Fibroblast of skin of abdomen (primary cell): ENCODE measurements at regions not wholly inside any gene's neighbourhood (a gene's known extent, or its start where the extent isn't known, plus 50 kb on each side); places are given as distances from the start of the nearest gene placed in this dataset.

Experiments used
- DNase-seq: peaks from one replicate; pipeline ENCODE4 v3.0.0-alpha.2; 2013

- no peak for DNase-seq
Measured at GRCh38 chr13:24083141-24083540, 77.4 kb upstream of the SPATA13 start.

DNA sequence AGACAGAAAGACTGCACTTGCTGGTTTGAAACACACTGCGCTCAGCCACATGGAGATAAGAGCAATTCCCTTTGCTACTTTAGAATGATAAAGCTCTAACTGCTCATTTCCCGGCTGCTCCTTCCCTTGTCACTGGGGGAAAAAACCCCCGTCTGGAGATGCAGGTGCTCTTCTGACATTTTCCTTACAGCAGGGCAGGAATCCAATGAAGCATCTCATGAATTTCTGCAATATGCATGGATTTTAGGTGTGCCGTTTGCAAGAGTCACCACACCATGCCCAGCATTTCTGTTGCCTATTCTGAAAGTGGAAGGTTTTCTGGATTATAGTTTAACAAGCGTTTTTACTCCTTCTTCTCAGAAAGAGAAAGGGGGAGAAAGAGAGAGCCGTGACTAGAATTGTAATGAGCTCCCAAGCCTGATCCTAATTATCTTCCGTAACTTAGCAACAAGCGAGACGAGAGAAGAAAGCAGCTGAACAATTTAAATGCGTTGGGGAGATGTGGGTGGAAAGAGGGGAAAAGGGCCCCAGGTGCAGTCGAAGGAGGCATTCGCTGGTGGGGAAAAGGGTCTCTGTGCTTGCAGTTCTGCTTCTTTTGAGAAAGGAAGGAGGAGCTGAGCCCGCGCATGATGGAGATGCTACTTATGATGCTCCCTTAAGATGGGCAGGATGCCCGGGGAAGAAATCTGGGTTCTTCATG, 76.6 kb upstream of the SPATA13 start:
- DNase-seq = no peak

DNA sequence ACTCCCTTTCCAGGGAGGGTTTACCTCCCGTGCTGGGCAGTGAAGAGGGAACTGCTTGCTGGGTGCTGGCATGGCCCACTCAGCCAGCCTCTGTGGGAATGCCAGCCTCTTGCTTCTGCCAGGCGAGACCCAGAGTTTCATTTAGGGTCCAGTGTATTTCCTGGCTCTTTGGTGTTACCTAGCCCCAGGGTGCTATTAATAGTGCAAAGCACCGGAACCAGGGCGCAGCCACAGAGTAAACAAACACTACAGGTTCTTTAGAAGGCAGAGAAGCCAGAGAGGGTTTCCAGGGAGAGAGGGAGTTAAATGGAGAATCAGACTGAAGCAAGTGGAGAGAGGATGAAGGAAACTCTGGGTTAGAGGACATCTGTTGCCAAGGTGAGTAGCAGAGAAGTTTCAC, 74.9 kb upstream of the SPATA13 start:
- DNase-seq = no peak

GRCh38 chr13:24086642-24087041, 73.9 kb upstream of the SPATA13 start:
- no peak for DNase-seq

DNA sequence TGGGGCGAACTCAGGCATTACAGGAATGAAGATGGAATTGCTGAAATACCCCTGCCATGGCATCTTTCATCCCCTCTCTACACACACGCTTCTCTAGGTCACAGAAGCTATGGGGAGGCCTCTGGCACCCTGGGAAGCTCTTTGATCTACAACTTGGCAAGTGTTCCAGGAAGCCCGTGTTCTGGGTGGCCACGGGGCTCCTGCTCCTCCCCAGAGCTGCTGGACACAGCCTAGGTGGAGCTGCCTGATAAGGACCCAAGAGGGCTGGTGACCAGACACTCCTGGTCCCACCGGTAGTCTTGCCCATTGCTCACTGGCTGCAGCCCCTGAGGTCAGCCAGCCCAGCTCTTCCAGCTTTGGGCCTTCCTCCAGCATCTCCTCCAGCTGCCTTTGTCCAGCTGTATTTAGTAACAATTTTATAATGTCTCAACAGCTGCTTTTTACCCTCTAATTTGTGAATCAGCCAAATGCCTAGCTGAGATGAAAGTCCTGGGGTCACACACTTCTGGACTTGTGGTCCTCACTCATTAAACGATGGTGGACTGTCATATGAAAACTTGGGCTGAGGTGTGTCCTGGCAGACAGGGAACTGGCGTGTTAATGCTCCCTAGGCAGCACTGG, 72.8 kb upstream of the SPATA13 start:
- no peak for DNase-seq

- DNase-seq = no peak
Measured at GRCh38 chr13:24090049-24090448, 70.5 kb upstream of the SPATA13 start.

DNA sequence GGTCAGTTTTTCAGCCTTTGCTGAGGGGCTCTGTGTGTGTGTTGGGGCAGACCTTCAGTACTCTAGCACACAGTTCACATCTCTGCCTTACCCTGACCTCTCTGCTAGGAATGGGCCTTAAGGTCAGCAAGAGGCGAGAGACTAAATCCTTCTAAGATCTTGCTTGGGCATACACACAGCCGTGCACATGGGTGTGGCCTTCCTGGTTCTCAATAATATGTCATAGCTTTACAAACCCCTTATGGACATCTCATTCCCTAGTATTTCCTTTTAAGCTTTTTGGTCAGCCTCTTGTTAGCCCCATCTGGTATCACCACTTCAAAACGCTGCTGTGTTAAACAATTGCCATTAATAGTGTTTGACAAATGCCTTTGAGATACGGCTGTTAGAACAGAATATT, 69.4 kb upstream of the SPATA13 start:
- no peak for DNase-seq

- no peak for DNase-seq
Measured at GRCh38 chr13:24092108-24092507, 68.4 kb upstream of the SPATA13 start.

GRCh38 chr13:24093047-24093446, 67.5 kb upstream of the SPATA13 start:
- no peak for DNase-seq

GRCh38 chr13:24096659-24097058, 63.9 kb upstream of the SPATA13 start:
- DNase-seq = no peak

GRCh38 chr13:24097064-24097463, 63.5 kb upstream of the SPATA13 start:
- DNase-seq = peak; percentile 64

- no peak for DNase-seq
Measured at GRCh38 chr13:24097667-24098066, 62.9 kb upstream of the SPATA13 start.

- DNase-seq = no peak
Measured at GRCh38 chr13:24099490-24099889, 61.0 kb upstream of the SPATA13 start.

DNA sequence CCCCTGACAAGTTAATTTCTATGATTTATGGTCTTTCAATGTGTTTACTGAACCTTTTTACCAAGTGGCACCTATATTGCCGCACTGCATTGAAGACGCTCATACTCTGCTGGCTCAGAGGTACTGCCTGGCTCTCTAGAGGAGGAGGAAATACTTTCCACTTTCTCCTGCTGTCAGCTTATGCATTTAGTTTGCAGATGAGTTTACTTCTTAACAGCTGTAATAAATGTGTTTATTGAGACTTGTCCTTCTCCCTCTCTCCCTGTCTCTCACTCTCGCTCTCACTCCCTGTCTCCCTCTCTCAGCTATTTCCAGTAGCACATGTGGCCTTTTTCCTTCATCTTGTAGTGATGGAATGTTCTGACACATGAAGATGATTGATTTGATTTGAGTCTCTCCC, 60.3 kb upstream of the SPATA13 start:
- DNase-seq = no peak

GRCh38 chr13:24103782-24104372, 56.6 kb upstream of the SPATA13 start:
- DNase-seq = peak; percentile 19

GRCh38 chr13:24104723-24105122, 55.8 kb upstream of the SPATA13 start:
- no peak for DNase-seq

GRCh38 chr13:24106429-24106828, 54.1 kb upstream of the SPATA13 start:
- no peak for DNase-seq

DNA sequence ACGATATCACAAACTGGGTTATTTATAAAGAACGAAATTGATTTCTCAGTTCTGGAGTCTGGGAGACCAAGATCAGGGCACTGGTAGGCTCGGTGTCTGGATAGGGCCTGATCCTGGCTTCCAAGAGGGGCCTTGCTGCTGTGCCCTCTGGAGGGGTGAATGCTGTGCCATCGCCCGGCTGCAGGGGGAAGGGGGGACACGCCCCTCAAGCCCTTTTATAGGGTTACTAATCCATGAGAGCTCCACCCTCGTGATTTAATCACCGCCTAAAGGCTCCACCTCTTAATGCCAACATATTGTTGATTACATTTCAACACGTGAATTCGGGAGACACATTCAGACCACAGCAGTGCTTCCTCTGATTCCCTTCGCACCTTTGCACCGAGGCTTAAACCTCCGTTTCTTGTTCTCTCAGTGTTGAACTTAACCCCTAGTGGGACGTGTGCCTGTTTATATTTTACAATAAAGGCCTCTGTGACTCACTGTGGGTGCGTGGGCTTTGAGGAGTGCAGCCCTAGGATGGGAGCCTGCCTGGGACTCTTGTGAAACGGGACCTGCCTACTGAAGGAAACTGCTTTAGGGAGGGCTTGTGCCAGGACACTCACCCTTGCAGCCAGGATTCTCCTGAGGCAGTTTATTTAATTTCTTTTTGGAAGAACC, 52.4 kb upstream of the SPATA13 start:
- no peak for DNase-seq

DNA sequence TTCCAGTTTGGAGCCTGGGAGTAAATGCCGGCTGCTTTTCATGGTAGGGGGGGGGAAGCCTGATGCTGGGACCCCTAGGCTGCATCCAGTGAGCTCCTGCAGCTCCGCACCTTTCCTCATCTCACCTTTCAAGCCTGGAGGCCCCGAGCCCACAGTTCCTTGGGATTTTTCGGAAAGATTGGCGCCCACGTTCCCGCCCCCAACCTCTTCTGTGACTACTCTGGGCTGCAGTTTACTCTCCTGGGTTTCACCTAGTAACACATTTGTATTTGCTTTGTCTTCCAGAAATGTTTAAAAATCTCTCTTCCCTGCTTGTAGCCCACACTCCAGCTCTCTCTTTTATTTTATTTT, 51.9 kb upstream of the SPATA13 start:
- no peak for DNase-seq

DNA sequence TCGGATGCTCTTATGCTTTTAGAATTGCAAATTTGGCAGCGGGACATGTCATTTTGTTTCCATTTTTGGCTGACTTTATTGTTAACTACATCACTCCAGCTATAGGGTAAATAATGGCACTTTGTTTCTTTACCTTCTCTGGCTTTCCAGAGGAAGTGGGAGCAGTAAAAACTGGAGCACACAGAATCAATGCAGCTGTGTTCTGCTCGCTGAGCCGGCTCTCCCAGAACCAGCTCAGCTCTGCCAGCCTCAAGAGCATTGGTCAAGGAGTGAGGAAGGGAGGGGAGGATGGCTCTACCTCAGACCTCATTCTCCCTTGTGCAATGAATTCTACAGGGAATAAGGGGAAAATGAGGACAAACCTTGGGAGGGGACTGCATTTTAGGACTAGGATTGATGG, 50.5 kb upstream of the SPATA13 start:
- no peak for DNase-seq
